Vagina (tissue), 2 donors: ENCODE measurements at regions not wholly inside any gene's neighbourhood (a gene's known extent, or its start where the extent isn't known, plus 50 kb on each side); places are given as distances from the start of the nearest gene placed in this dataset.

Experiments
- CTCF ChIP-seq, 3 experiments: fragments of 450-650 bp in 2 of 3; fragments of 200-600 bp in 1 of 3; sonication (generic) in 1 of 3; IDR thresholded peaks; one replicate each; pipeline ENCODE4 v1.5.1; 2017 to 2019; ENCODE audit warnings: antibody characterized with exemption in 3 of 3, mild to moderate bottlenecking in 2 of 3, moderate library complexity in 2 of 3
- POLR2A ChIP-seq, 2 donors: fragments of 450-650 bp; IDR thresholded peaks; one replicate each; pipeline ENCODE4 v1.6.1; 2017; ENCODE audit warnings: antibody characterized with exemption in 2 of 2, mild to moderate bottlenecking in 2 of 2, moderate library complexity in 2 of 2
- POLR2AphosphoS5 ChIP-seq, 2 donors: sonication (generic); formaldehyde crosslinking; IDR thresholded peaks; one replicate each; pipeline ENCODE4 v1.9.0; 2017; ENCODE audit warnings: antibody characterized with exemption in 2 of 2, mild to moderate bottlenecking in 2 of 2, low read depth in 1 of 2; ENCODE audit not compliant: insufficient read depth in 1 of 2

- TF ChIP-seq CTCF (IDR thresholded peaks at IDR 0.05) (no peak), POLR2A (IDR thresholded peaks at IDR 0.05) (no peak), POLR2AphosphoS5 (IDR thresholded peaks at IDR 0.05; ENCODE audit: insufficient read depth in 1 of 2, low read depth in 1 of 2) (no peak)
Observed at GRCh38 chr7:25840209-25840792, 311.7 kb upstream of the NFE2L3 start.
